A549 (cell line): ENCODE measurements at regions not wholly inside any gene's neighbourhood (a gene's known extent, or its start where the extent isn't known, plus 50 kb on each side); places are given as distances from the start of the nearest gene placed in this dataset.

Source experiments
- NPAS2 ChIP-seq: fragments of 250-450 bp; sonication (Bioruptor Pico); IDR thresholded peaks from 2 replicates; pipeline ENCODE4 v1.8.0; 2022; ENCODE audit warnings: mild to moderate bottlenecking, moderate library complexity, borderline replicate concordance
- POLR2A ChIP-seq: IDR thresholded peaks from 2 replicates; pipeline ENCODE4 v1.6.1; 2012; ENCODE audit warnings: mild to moderate bottlenecking, low read length
- TF ChIP-seq, protein P1 (sequence below): fragments of >200 bp; sonication (Bioruptor Twin); formaldehyde crosslinking; IDR thresholded peaks from 3 replicates; pipeline ENCODE4 v1.5.1; 2016

DNA sequence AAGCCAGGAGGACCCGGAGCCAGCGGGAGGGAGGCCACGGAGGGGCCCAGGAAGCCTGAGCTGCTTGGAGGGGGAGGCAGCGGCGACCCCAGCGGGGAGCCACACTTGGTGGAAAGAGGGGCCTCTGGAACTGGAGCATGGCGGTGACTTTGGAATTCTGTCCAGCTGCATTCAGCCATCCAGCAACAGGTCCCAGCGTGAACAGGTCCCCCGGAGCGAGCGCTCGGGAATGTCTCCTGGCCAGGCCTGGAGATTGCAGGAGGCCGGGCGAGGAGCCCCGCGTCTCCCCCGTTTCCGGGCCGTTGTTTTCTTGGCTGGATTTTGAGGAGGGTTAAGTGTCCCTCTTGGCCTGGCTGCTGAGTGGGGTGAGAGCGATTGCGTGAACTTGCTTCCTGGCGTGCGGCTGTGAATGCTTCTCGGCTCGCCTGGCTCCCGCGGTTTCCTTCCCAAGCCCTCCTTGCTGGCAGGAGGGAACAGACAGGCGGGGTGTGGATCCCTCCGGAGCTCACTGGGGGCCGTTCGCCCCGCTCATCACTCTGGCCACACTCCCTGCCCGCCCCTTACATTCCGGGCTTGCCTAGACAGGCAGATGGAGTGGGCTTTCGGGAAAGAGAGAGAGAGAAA, 125.3 kb upstream of the IRX4 start:
- TF ChIP-seq NPAS2 (CRISPR knock-in tag) (no peak), POLR2A (no peak)
- TF ChIP-seq, protein P1, sequence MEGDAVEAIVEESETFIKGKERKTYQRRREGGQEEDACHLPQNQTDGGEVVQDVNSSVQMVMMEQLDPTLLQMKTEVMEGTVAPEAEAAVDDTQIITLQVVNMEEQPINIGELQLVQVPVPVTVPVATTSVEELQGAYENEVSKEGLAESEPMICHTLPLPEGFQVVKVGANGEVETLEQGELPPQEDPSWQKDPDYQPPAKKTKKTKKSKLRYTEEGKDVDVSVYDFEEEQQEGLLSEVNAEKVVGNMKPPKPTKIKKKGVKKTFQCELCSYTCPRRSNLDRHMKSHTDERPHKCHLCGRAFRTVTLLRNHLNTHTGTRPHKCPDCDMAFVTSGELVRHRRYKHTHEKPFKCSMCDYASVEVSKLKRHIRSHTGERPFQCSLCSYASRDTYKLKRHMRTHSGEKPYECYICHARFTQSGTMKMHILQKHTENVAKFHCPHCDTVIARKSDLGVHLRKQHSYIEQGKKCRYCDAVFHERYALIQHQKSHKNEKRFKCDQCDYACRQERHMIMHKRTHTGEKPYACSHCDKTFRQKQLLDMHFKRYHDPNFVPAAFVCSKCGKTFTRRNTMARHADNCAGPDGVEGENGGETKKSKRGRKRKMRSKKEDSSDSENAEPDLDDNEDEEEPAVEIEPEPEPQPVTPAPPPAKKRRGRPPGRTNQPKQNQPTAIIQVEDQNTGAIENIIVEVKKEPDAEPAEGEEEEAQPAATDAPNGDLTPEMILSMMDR = no peak
